ENCODE measurements at regions not wholly inside any gene's neighbourhood (a gene's known extent, or its start where the extent isn't known, plus 50 kb on each side); places are given as distances from the start of the nearest gene placed in this dataset.

- no peak for TF ChIP-seq POLR2A (IDR thresholded peaks at IDR 0.05; ENCODE audit: borderline replicate concordance, extremely low read depth, insufficient read depth, insufficient read length)
- TF ChIP-seq REST (IDR thresholded peaks at IDR 0.05; ENCODE audit: low read depth) = no peak
- no peak for TF ChIP-seq CTCF (IDR thresholded peaks at IDR 0.05 in 2 of 3, conservative IDR thresholded peaks at IDR 0.05 in 1 of 3; ENCODE audit: borderline replicate concordance in 1 of 3, insufficient read depth in 1 of 3, low read depth in 2 of 3, low read length in 2 of 3)
- no peak for TF ChIP-seq ELF1 (IDR thresholded peaks at IDR 0.05; ENCODE audit: borderline replicate concordance, low read depth)
- TF ChIP-seq EZH2phosphoT487 (IDR thresholded peaks at IDR 0.05; ENCODE audit: borderline replicate concordance) = no peak
Measured at GRCh38 chr2:204129591-204130294, 193.2 kb downstream of the ICOS start.
